HG03354 (cell line): ENCODE measurements at regions not wholly inside any gene's neighbourhood (a gene's known extent, or its start where the extent isn't known, plus 50 kb on each side); places are given as distances from the start of the nearest gene placed in this dataset.

Experiments
- ATAC-seq: cut with Tn5 transposase; IDR thresholded peaks from one replicate; pipeline ENCODE4 v1.9.1; 2021; ENCODE audit warnings: mild to moderate bottlenecking; ENCODE audit not compliant: unreplicated experiment, poor library complexity, severe bottlenecking

DNA sequence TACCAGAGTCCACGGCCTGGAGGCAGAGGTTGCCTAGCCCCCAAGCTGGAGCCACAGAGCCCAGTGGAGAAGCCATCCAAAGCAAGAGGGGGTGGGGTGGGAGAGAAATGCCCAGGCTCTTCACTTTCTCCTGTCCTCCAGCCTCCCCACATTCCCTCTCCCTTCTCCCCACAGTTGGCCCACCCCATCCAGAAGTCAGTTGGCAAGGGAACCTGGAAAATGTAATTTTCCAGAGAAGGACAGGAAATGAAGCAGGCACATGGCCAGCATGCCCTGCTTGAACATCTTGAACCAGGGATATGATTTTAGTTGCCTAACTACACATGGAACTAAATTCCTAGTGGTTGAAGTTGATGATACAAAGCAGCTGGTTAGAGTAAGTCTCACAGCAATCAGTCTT is 73.3 kb upstream of the IRX6 start:
- ATAC-seq, result no peak

DNA sequence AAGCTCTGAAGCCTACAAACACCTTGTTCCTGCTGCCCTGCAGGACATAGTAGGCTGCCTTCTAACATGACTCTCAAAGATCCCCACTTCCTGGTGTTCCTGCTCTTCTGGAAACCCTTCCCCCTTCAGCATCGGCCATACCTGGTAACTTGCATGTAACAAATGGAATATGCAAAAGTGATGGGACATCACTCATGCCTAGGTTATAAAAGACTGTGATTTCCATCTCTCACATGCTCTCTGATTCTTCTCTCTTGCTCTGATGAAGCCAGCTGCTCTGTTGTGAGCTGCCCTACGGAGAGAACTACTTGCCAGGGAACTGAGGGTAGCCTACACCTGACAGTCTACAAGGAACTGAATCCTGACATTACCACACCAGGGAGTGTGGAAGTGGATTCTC is 72.9 kb upstream of the IRX6 start:
- ATAC-seq, result no peak

DNA sequence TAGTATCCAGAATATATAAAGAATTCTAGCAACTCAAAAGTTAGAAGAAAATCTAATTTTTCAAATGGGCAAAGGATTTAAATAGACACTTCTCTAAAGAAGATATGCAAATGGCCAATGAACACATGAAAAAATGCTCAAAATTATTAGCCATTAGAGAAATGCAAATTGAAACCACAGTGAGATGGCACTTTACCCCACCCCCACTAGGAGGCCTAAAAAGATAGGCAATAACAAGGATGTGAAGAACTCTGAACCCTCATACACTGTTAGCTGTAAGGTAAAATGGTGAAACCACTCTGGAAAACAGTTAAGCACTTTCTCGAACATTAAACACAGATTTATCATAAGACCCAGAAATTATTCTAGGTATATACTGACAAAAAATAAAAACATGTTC is 71.4 kb upstream of the IRX6 start:
- no peak for ATAC-seq

GRCh38 chr16:55253987-55254386 is 70.0 kb upstream of the IRX6 start:
- ATAC-seq, result no peak

DNA sequence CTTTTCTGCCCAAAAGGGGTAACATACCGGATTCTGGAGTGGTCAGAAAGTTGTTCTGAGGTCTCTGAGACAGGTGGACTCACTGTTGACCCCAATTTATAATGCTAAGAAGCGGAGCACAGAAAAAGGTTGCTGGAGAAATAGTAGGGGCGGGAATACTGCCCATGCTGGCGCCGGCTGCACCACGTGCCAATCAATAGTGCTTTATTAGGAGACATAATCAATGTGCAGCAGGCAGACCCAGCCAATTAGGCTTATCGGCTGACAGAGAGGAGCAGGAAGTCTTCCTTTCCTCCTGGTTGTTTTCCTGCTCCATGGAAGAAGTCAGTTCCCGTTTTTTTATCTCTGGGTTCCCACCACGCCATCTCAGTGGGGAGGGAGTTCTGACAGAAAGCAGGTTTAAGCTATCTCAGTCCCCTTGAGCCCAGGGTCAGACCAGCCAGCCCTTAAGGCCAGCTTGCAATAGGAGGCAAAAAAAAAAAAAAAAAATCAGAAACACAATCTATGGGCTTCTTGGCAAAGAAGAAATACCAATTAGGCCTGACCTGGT is 68.2 kb upstream of the IRX6 start:
- no peak for ATAC-seq

DNA sequence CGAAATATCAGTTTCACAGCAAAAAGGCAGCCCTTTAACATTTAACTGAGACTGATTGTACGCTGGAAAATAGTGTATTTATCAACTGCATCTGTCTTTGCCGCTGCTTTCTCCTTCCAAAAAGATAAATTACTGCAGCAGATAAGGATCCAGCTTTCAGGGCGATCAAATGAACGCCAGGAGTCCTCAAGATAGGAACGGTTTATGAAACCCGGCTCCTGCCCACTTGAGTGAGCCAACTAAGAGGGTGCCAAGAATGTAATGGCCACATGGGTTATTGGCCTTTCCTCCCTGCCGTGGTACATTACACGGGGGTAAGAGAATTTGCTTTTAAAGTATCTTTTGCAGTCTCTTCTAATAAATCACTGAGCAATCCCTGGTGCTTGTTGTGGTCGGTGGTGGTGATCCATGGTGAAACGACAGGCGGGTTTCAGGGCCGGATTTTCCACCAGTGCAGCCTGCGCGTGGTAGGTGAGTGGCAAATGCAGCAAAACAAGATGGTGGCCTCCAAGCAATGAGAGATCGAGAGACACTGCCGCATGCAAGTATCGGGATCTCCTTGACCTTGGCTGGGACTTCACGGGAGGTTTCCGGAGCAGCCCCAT is 67.5 kb upstream of the IRX6 start:
- ATAC-seq, result no peak

- peak; percentile 87 for ATAC-seq
Observed at GRCh38 chr16:55257966-55258613, 65.9 kb upstream of the IRX6 start.

DNA sequence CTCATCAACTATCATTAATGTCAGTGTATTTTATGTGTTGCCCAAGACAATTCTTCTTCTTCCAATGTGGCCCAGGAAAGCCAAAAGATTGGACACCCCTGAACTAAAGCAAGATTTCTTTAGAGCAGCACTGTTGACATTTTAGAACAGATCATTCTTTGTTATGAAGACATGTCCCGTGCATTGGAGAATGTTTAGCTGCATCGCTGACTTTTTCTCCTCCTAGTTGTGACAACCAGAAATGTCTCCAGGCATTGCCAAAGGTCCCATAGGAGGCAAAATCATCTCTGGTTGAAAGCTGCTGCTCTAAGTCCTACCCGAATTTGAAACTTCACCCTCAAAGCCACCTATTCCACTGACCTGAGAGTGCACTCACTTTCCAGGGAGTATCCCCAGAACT is 62.7 kb upstream of the IRX6 start:
- no peak for ATAC-seq

DNA sequence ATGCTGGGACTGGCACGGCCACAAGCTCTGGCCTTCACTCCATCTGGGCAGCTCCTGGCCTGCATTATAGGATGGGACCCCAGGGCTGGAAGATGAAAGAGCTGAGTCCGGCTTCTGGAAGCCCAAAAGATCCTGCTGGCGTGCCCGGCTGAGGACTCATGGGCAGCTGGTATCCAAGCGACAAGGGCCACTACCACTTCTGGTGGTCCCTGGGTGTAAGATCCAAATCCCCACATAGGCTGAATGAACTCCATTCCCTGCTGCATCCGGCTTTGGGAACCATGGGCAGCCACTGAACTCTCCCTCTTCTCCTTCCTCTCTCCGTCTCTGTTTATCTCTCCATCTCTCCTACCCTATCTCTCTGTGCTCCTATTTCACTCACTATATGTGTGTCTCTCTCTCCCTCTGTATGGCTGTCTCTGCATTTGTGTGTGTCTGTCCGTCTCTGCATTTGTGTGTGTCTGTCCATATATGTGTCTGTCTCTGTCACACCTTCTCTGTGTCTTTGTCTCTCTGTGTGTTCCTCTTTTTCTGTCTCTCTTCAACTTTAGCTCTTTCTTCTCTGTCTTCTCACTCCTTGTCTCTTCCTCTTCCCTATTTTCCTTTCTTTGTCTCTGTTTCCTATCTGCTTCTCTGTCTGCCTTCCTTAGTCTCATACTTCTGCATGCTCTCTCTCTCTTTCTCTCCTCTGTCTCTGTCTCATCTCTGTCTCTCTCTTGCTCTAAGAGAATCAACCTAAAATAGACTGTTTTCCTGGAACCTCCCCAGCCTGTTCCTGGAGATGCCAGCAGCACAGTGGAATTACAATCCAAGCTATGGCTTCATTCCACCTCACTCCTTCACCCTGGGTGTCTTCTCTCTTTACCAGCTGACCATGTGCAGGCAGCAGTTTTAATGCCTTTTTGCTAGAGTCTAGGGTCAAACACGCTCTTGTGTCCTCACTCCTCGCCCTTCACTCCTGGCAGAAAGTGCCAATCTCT is 60.4 kb upstream of the IRX6 start:
- no peak for ATAC-seq

DNA sequence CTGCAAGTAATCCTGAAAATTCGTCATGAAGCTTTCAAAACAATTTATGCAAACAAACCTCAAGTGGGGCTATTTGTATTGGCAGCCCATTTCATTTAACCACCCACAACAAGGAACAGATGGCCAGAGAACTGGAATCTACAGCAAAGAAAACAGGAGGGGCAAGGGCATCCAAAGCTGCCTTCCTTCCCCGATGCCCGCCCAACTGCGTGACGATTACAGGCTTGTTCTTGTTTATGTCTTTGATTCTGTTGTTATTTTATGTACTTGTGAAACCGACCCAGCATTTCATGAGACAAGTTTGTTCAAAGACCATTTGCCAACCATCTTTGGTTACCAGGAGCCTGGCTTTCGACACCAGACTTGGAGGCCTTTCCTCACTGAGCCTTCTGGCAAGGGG is 59.1 kb upstream of the IRX6 start:
- no peak for ATAC-seq

GRCh38 chr16:55265926-55266325 is 58.1 kb upstream of the IRX6 start:
- no peak for ATAC-seq

DNA sequence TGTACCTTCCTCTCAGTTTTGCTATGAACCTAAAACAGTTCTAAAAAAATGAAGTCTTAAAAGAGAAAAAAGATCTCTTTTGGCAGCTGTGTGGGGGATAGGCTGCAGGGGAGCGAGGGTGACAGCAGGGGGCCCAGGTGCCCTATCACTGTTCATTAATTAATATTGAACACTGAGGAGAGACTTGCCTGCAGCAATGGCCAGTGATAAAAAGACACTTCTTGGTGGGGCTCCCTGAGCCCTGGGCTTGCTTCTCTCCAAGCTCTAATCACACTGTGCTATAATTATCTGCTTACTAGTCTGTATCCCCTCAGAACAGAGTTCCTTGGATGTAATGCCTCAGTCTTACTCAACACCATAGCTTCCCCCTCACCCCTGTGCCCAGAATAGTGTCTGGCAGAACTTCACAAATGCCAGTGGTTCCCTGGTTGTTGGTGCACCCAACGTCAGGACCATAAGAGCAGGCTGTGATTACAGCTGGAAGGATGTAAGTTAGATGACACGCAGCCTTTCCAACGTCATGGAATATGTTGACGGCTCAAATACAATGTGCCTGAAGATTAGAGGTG is 52.0 kb upstream of the IRX6 start:
- no peak for ATAC-seq

GRCh38 chr16:55272744-55273143 is 51.3 kb upstream of the IRX6 start:
- no peak for ATAC-seq

DNA sequence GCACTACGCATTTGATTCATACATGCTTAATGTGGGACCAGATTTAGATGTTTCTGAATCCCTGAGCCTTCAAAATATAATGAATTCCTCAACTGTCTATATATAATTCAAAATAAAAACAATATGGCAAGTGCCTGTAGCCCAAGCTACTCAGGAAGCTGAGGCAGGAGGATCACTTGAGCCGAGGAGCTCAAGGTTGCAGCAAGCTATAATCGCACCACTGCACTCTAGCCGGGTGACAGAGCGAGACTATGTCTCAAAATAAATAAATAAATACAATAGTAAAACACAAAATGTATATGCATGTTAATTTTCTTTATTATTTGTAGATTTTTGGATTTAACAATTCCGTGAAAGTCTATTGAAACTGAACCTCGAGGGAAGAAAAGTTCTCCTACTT is 50.6 kb upstream of the IRX6 start:
- no peak for ATAC-seq

DNA sequence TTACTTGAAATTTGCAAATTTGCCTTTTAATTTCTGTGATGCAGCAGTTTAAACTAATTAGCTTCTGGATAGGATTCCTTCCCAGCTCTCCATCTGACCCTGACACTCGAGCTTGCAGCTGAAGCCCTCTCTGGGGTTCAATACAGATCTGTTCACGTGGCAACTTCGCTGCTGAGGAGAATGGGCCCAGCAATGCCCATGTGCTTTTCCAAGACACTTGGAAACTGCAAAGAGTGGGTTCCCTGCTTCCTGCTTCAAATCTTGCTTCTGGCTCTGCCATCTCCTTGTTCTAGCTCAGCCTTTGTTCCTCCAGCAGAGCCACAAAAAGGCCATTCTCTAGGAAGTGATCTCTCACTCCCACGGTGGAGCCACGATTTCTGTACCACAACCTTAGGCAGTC is 50.0 kb upstream of the IRX6 start:
- ATAC-seq, result no peak
